Osteoblast (primary cell): ENCODE measurements at regions not wholly inside any gene's neighbourhood (a gene's known extent, or its start where the extent isn't known, plus 50 kb on each side); places are given as distances from the start of the nearest gene placed in this dataset.

Experiments
- DNase-seq: peaks from one replicate; pipeline ENCODE4 v3.0.0; 2011; ENCODE audit warnings: low spot score, mixed read lengths; ENCODE audit not compliant: insufficient read length; ENCODE audit errors: missing footprints
- H2AFZ ChIP-seq: 2 replicates; pipeline ENCODE4 v1.6.0; 2011; ENCODE audit warnings: mild to moderate bottlenecking, low read length
- H3K27ac ChIP-seq: 2 replicates; pipeline ENCODE4 v1.5.1; 2011; ENCODE audit warnings: mild to moderate bottlenecking, low read depth, low read length, moderate library complexity
- H3K27me3 ChIP-seq: 2 replicates; pipeline ENCODE4 v1.6.0; 2012; ENCODE audit warnings: mild to moderate bottlenecking, control low read depth, inconsistent platforms, low read length, moderate library complexity; ENCODE audit not compliant: insufficient read depth
- H3K36me3 ChIP-seq: 2 replicates; pipeline ENCODE4 v1.5.1; 2011; ENCODE audit warnings: mild to moderate bottlenecking, low read length, control low read depth, moderate library complexity; ENCODE audit not compliant: insufficient read depth
- H3K4me1 ChIP-seq: 2 replicates; pipeline ENCODE4 v1.5.1; 2011; ENCODE audit warnings: mild to moderate bottlenecking, low read length, control low read depth, moderate library complexity; ENCODE audit not compliant: insufficient read depth
- H3K4me2 ChIP-seq: 2 replicates; pipeline ENCODE4 v1.6.0; 2011; ENCODE audit warnings: mild to moderate bottlenecking, low read length; ENCODE audit not compliant: insufficient read depth
- H3K4me3 ChIP-seq: fragments of 200-600 bp; sonication (generic); 3 replicates; pipeline ENCODE4 v1.5.1; 2012; ENCODE audit warnings: mild to moderate bottlenecking, low read length, inconsistent platforms; ENCODE audit not compliant: insufficient read depth
- H3K79me2 ChIP-seq: 2 replicates; pipeline ENCODE4 v1.6.0; 2012; ENCODE audit warnings: mild to moderate bottlenecking, low read length, control low read depth, inconsistent platforms; ENCODE audit not compliant: insufficient read depth
- H3K9me3 ChIP-seq: 2 replicates; pipeline ENCODE4 v1.5.1; 2011; ENCODE audit warnings: low read depth, low read length, control low read depth
- H4K20me1 ChIP-seq: 2 replicates; pipeline ENCODE4 v1.6.0; 2012; ENCODE audit warnings: mild to moderate bottlenecking, low read length, control low read depth; ENCODE audit not compliant: insufficient read depth
- CTCF ChIP-seq: IDR thresholded peaks from 2 replicates; pipeline ENCODE4 v1.5.1; 2011; ENCODE audit warnings: mild to moderate bottlenecking, low read depth, low read length, moderate library complexity; ENCODE audit errors: extremely low read depth

- Histone ChIP-seq H3K4me2 (no peak overlapping the region), H3K4me1 (no peaks in the 10 kb centered on the region), H2AFZ (peak overlapping the region; percentile 4), H3K27ac (peak overlapping the region; percentile 13), H3K27me3 (no peaks in the 10 kb centered on the region), H4K20me1 (no peaks in the 10 kb centered on the region), H3K9me3 (no peaks in the 10 kb centered on the region), H3K4me3 (no peak overlapping the region), H3K36me3 (no peaks in the 10 kb centered on the region), H3K79me2 (no peaks in the 10 kb centered on the region)
- peak; percentile 17 for DNase-seq
- no peak for TF ChIP-seq CTCF
These were observed 734.5 kb upstream of the NUDT12 start for GRCh38 chr5:104297076-104297475.

GRCh38 chr5:104295991-104296390, 733.4 kb upstream of the NUDT12 start:
- Histone ChIP-seq H3K27me3 (no peaks in the 10 kb centered on the region), H3K9me3 (no peaks in the 10 kb centered on the region), H3K79me2 (no peaks in the 10 kb centered on the region), H2AFZ (no peak overlapping the region), H3K4me3 (no peak overlapping the region), H3K4me1 (no peaks in the 10 kb centered on the region), H3K4me2 (no peak overlapping the region), H4K20me1 (no peaks in the 10 kb centered on the region), H3K36me3 (no peaks in the 10 kb centered on the region), H3K27ac (no peak overlapping the region)
- no peak for DNase-seq
- no peak for TF ChIP-seq CTCF

- H3K4me2 ChIP-seq, result no peak overlapping the region
- no peaks in the 10 kb centered on the region for H3K4me1 ChIP-seq
- H3K36me3 ChIP-seq, result no peaks in the 10 kb centered on the region
- no peak overlapping the region for H3K27ac ChIP-seq
- H2AFZ ChIP-seq, result no peak overlapping the region
- H3K4me3 ChIP-seq, result no peak overlapping the region
- H4K20me1 ChIP-seq, result no peaks in the 10 kb centered on the region
- no peak for TF ChIP-seq CTCF
- H3K27me3 ChIP-seq, result no peaks in the 10 kb centered on the region
- DNase-seq, result no peak
- H3K9me3 ChIP-seq, result no peaks in the 10 kb centered on the region
- no peaks in the 10 kb centered on the region for H3K79me2 ChIP-seq
These were observed 720.5 kb upstream of the NUDT12 start for GRCh38 chr5:104283136-104283535.

DNA sequence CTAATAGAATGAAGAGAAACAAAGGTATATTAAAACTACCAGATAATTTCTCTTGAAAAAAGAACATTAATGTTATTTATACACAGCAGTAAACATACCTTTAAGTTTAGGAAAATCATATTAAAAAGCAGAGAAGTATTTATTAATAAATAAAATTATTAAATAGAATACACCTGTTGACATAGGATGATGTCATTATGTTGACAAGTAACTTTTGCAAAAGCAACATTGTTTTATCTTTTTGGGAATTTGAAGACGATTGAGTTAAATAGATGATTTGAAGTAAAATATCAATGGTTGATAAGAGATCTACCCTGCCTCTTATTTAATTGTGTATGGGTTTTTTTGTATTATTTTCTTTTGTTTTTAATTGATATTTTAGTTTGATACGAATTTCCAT, 711.1 kb upstream of the NUDT12 start:
- H3K4me2 ChIP-seq, result no peak overlapping the region
- no peak for TF ChIP-seq CTCF
- H4K20me1 ChIP-seq, result no peaks in the 10 kb centered on the region
- H3K4me3 ChIP-seq, result no peak overlapping the region
- no peaks in the 10 kb centered on the region for H3K4me1 ChIP-seq
- no peaks in the 10 kb centered on the region for H3K79me2 ChIP-seq
- no peak overlapping the region for H3K27ac ChIP-seq
- H3K9me3 ChIP-seq, result no peaks in the 10 kb centered on the region
- no peak for DNase-seq
- H3K36me3 ChIP-seq, result no peaks in the 10 kb centered on the region
- no peaks in the 10 kb centered on the region for H3K27me3 ChIP-seq
- no peak overlapping the region for H2AFZ ChIP-seq
